H1 (cell line): ENCODE measurements at regions not wholly inside any gene's neighbourhood (a gene's known extent, or its start where the extent isn't known, plus 50 kb on each side); places are given as distances from the start of the nearest gene placed in this dataset.

ENCODE experiments used
- CHD1 ChIP-seq: IDR thresholded peaks from 2 replicates; pipeline ENCODE4 v1.6.1; 2012; ENCODE audit warnings: low read depth, low read length, improper control_type of control experiment
- E2F6 ChIP-seq: IDR thresholded peaks from 2 replicates; pipeline ENCODE4 v1.6.1; 2012; ENCODE audit warnings: inconsistent platforms
- KDM5A ChIP-seq: fragments of 200-600 bp; IDR thresholded peaks from 2 replicates; pipeline ENCODE4 v1.7.1; 2012; ENCODE audit warnings: mild to moderate bottlenecking, low read length, inconsistent platforms, mixed read lengths
- MAFK ChIP-seq: IDR thresholded peaks from 2 replicates; pipeline ENCODE4 v1.6.1; 2012; ENCODE audit warnings: low read depth, mild to moderate bottlenecking, improper control_type of control experiment, low read length
- NRF1 ChIP-seq: IDR thresholded peaks from 2 replicates; pipeline ENCODE4 v1.6.1; 2011; ENCODE audit warnings: mild to moderate bottlenecking, low read depth, low read length, improper control_type of control experiment
- POLR2AphosphoS5 ChIP-seq: IDR thresholded peaks from 2 replicates; pipeline ENCODE4 v1.6.1; 2011; ENCODE audit warnings: low read depth, low read length
- SP2 ChIP-seq: IDR thresholded peaks from 2 replicates; pipeline ENCODE4 v1.6.1; 2012; ENCODE audit warnings: mild to moderate bottlenecking, low read length, inconsistent platforms
- SP4 ChIP-seq: IDR thresholded peaks from 2 replicates; pipeline ENCODE4 v1.6.1; 2012; ENCODE audit warnings: low read length, inconsistent platforms
- ZNF274 ChIP-seq: IDR thresholded peaks from 2 replicates; pipeline ENCODE4 v1.7.0; 2012; ENCODE audit warnings: low read length, borderline replicate concordance; ENCODE audit errors: extremely low read depth

GRCh38 chr12:89153341-89153740 is 199.0 kb downstream of the DUSP6 start (continued):
- TF ChIP-seq ZNF274 (no peak), E2F6 (no peak), SP4 (no peak), NRF1 (no peak), KDM5A (no peak), POLR2AphosphoS5 (no peak), MAFK (no peak), SP2 (no peak), CHD1 (no peak)
- TF ChIP-seq, all 59 proteins: peak for 0
